Neural cell (in vitro differentiated cells): ENCODE measurements at regions not wholly inside any gene's neighbourhood (a gene's known extent, or its start where the extent isn't known, plus 50 kb on each side); places are given as distances from the start of the nearest gene placed in this dataset.

Experiments
- H2AFZ ChIP-seq: fragments of 200-600, 300-800 bp; sonication (generic), shearing (Covaris generic); 2 replicates; pipeline ENCODE4 v1.6.0; 2014; ENCODE audit warnings: low read depth, mild to moderate bottlenecking, antibody characterized with exemption, low read length, moderate library complexity
- H3F3A ChIP-seq: fragments of 200-600 bp; shearing (Covaris generic); 2 replicates; pipeline ENCODE4 v1.6.1; 2016; ENCODE audit warnings: mild to moderate bottlenecking, moderate library complexity, mixed read lengths, antibody characterized with exemption, low read length; ENCODE audit not compliant: insufficient read depth, poor library complexity, severe bottlenecking
- H3K27ac ChIP-seq: fragments of 200-600, 300-800 bp; sonication (generic), shearing (Covaris generic); 2 replicates; pipeline ENCODE4 v1.5.1; 2014; ENCODE audit warnings: mild to moderate bottlenecking, low read length, moderate library complexity
- H3K27me3 ChIP-seq: fragments of 300-800, 200-600 bp; sonication (generic), shearing (Covaris generic); 2 replicates; pipeline ENCODE4 v1.6.0; 2014; ENCODE audit warnings: mild to moderate bottlenecking, low read depth, low read length, moderate library complexity; ENCODE audit not compliant: insufficient read depth
- H3K36me3 ChIP-seq: fragments of 300-800, 200-600 bp; sonication (generic), shearing (Covaris generic); 2 replicates; pipeline ENCODE4 v1.5.1; 2014; ENCODE audit warnings: mild to moderate bottlenecking, antibody characterized with exemption, low read length, moderate library complexity; ENCODE audit not compliant: insufficient read depth
- H3K4me2 ChIP-seq: fragments of 300-800, 200-600 bp; sonication (generic), shearing (Covaris generic); 2 replicates; pipeline ENCODE4 v1.6.0; 2014; ENCODE audit warnings: mild to moderate bottlenecking, low read length
- H3K4me3 ChIP-seq: fragments of 300-800, 200-600 bp; sonication (generic), shearing (Covaris generic); 2 replicates; pipeline ENCODE4 v1.5.1; 2014; ENCODE audit warnings: mild to moderate bottlenecking, low read length, moderate library complexity
- H3K79me2 ChIP-seq: fragments of 200-600 bp; shearing (Covaris generic); replicated peaks from 2 replicates; pipeline ENCODE4 v1.6.0; 2014; ENCODE audit warnings: mild to moderate bottlenecking, low read length, moderate library complexity; ENCODE audit not compliant: insufficient read depth
- H3K9ac ChIP-seq: fragments of 300-800, 200-600 bp; sonication (generic), shearing (Covaris generic); 2 replicates; pipeline ENCODE4 v1.6.1; 2016; ENCODE audit warnings: mild to moderate bottlenecking, low read length, mixed read lengths
- H3K9me2 ChIP-seq: fragments of 200-600 bp; shearing (Covaris generic); 2 replicates; pipeline ENCODE4 v1.6.1; 2016; ENCODE audit warnings: mild to moderate bottlenecking, low read length, mixed read lengths; ENCODE audit not compliant: insufficient read depth
- H3K9me3 ChIP-seq: fragments of 200-600, 300-800 bp; sonication (generic), shearing (Covaris generic); 2 replicates; pipeline ENCODE4 v1.6.1; 2016; ENCODE audit warnings: mild to moderate bottlenecking, mixed run types, low read length, moderate library complexity, mixed read lengths
- H4K20me1 ChIP-seq: fragments of 200-600 bp; shearing (Covaris generic); 2 replicates; pipeline ENCODE4 v1.6.1; 2016; ENCODE audit warnings: mild to moderate bottlenecking, mixed run types; ENCODE audit not compliant: insufficient read depth
- EP300 ChIP-seq: fragments of 450-650 bp; conservative IDR thresholded peaks from 2 replicates; pipeline ENCODE4 v1.6.1; 2014; ENCODE audit warnings: antibody characterized with exemption, mild to moderate bottlenecking, moderate library complexity; ENCODE audit not compliant: poor library complexity, severe bottlenecking
- EZH2 ChIP-seq: fragments of 200-600, 300-800 bp; shearing (Covaris generic), sonication (generic); IDR thresholded peaks from 2 replicates; pipeline ENCODE4 v1.6.1; 2014; ENCODE audit warnings: antibody characterized with exemption, low read length, borderline replicate concordance, mild to moderate bottlenecking; ENCODE audit not compliant: insufficient read depth, poor library complexity, severe bottlenecking
- MXI1 ChIP-seq: fragments of 450-650 bp; conservative IDR thresholded peaks from 2 replicates; pipeline ENCODE4 v1.6.1; 2014; ENCODE audit warnings: antibody characterized with exemption, mild to moderate bottlenecking; ENCODE audit not compliant: poor library complexity, severe bottlenecking
- POLR2AphosphoS5 ChIP-seq: IDR thresholded peaks from 2 replicates; pipeline ENCODE4 v1.6.1; 2012
- RAD21 ChIP-seq: fragments of 450-650 bp; conservative IDR thresholded peaks from 2 replicates; pipeline ENCODE4 v1.6.1; 2014; ENCODE audit warnings: antibody characterized with exemption, mild to moderate bottlenecking, moderate library complexity
- SMC3 ChIP-seq: fragments of 450-650 bp; conservative IDR thresholded peaks from 2 replicates; pipeline ENCODE4 v1.6.1; 2014; ENCODE audit warnings: antibody characterized with exemption, mild to moderate bottlenecking, moderate library complexity; ENCODE audit not compliant: poor library complexity
- TAF1 ChIP-seq: IDR thresholded peaks from 2 replicates; pipeline ENCODE4 v1.6.1; 2012; ENCODE audit warnings: low read depth
- TF ChIP-seq, protein P1 (sequence below): IDR thresholded peaks from 2 replicates; pipeline ENCODE4 v1.6.1; 2012; ENCODE audit warnings: borderline replicate concordance
- TF ChIP-seq, protein P2 (sequence below): fragments of 450-650 bp; IDR thresholded peaks from 2 replicates; pipeline ENCODE4 v1.5.1; 2014; ENCODE audit warnings: antibody characterized with exemption, mild to moderate bottlenecking, moderate library complexity; ENCODE audit not compliant: poor library complexity, severe bottlenecking

DNA sequence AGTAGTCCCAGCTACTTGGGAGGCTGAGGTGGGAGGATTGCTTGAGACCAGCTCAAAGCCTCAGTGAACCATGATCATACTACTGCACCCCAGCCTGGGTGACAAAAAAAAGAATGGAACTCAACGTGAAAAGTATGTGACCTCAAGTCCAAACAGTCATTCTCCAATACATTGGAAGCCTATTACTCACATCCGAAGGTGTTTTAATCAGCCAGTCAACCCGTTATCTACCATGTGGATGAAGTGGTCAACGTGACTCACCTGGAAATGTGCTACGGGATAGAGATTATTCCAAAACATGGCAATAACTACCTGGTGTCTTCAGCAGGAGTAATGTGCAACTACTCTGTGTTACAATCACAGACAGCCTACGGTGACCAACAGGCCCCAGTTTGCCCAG lies 85.8 kb upstream of the TOP1 start:
- Histone ChIP-seq H3K27me3 (no peaks in the 10 kb centered on the region), H3K4me3 (no peak overlapping the region), H3K27ac (no peak overlapping the region), H3F3A (no peaks in the 10 kb centered on the region), H3K36me3 (no peaks in the 10 kb centered on the region), H3K4me2 (no peak overlapping the region), H3K9me2 (no peaks in the 10 kb centered on the region), H2AFZ (no peak overlapping the region), H3K9ac (no peak overlapping the region), H3K79me2 (no peaks in the 10 kb centered on the region), H4K20me1 (no peaks in the 10 kb centered on the region), H3K9me3 (no peaks in the 10 kb centered on the region)
- TF ChIP-seq, protein P1, sequence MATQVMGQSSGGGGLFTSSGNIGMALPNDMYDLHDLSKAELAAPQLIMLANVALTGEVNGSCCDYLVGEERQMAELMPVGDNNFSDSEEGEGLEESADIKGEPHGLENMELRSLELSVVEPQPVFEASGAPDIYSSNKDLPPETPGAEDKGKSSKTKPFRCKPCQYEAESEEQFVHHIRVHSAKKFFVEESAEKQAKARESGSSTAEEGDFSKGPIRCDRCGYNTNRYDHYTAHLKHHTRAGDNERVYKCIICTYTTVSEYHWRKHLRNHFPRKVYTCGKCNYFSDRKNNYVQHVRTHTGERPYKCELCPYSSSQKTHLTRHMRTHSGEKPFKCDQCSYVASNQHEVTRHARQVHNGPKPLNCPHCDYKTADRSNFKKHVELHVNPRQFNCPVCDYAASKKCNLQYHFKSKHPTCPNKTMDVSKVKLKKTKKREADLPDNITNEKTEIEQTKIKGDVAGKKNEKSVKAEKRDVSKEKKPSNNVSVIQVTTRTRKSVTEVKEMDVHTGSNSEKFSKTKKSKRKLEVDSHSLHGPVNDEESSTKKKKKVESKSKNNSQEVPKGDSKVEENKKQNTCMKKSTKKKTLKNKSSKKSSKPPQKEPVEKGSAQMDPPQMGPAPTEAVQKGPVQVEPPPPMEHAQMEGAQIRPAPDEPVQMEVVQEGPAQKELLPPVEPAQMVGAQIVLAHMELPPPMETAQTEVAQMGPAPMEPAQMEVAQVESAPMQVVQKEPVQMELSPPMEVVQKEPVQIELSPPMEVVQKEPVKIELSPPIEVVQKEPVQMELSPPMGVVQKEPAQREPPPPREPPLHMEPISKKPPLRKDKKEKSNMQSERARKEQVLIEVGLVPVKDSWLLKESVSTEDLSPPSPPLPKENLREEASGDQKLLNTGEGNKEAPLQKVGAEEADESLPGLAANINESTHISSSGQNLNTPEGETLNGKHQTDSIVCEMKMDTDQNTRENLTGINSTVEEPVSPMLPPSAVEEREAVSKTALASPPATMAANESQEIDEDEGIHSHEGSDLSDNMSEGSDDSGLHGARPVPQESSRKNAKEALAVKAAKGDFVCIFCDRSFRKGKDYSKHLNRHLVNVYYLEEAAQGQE, result no peak
- no peak for TF ChIP-seq RAD21
- TF ChIP-seq, protein P2, sequence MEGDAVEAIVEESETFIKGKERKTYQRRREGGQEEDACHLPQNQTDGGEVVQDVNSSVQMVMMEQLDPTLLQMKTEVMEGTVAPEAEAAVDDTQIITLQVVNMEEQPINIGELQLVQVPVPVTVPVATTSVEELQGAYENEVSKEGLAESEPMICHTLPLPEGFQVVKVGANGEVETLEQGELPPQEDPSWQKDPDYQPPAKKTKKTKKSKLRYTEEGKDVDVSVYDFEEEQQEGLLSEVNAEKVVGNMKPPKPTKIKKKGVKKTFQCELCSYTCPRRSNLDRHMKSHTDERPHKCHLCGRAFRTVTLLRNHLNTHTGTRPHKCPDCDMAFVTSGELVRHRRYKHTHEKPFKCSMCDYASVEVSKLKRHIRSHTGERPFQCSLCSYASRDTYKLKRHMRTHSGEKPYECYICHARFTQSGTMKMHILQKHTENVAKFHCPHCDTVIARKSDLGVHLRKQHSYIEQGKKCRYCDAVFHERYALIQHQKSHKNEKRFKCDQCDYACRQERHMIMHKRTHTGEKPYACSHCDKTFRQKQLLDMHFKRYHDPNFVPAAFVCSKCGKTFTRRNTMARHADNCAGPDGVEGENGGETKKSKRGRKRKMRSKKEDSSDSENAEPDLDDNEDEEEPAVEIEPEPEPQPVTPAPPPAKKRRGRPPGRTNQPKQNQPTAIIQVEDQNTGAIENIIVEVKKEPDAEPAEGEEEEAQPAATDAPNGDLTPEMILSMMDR, result no peak
- no peak for TF ChIP-seq POLR2AphosphoS5
- TF ChIP-seq MXI1, result no peak
- TF ChIP-seq EP300, result no peak
- no peak for TF ChIP-seq TAF1
- no peak for TF ChIP-seq SMC3
- TF ChIP-seq EZH2, result no peak

DNA sequence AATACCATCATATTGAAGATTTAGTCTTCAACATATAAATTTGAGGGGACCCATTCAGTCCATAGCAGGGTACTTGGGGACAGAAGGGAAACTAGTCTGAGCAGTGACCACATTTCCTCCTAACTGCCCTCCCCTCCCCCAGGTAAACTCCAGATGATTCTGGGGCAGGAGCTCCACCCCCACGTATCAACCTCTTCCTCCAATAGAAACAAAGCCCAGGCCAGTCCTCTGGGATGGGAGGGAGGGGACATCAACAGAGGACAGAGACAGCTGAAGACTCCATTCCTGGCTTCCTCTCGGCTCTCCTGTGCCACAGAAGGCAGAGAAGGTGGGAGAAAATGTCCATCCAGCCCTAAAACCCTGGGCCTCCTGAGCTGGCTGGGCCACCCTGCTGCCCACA lies 85.0 kb upstream of the TOP1 start:
- Histone ChIP-seq H3F3A (no peaks in the 10 kb centered on the region), H3K9me3 (no peaks in the 10 kb centered on the region), H3K79me2 (no peaks in the 10 kb centered on the region), H3K36me3 (no peaks in the 10 kb centered on the region), H2AFZ (no peak overlapping the region), H3K4me2 (no peak overlapping the region), H3K9ac (no peak overlapping the region), H3K9me2 (no peaks in the 10 kb centered on the region), H3K27ac (no peak overlapping the region), H3K4me3 (no peak overlapping the region), H3K27me3 (no peaks in the 10 kb centered on the region), H4K20me1 (no peaks in the 10 kb centered on the region)
- TF ChIP-seq POLR2AphosphoS5 (no peak), MXI1 (no peak), EP300 (no peak), RAD21 (no peak), SMC3 (no peak), TAF1 (no peak), EZH2 (no peak)
- TF ChIP-seq, protein P1, result no peak
- TF ChIP-seq, protein P2, result no peak
